Esophagus squamous epithelium (tissue), 5 donors: ENCODE measurements at regions not wholly inside any gene's neighbourhood (a gene's known extent, or its start where the extent isn't known, plus 50 kb on each side); places are given as distances from the start of the nearest gene placed in this dataset.

Source experiments
- DNase-seq: peaks from one replicate; lab custom pipeline; 2025; lab: John Stamatoyannopoulos, UW
- H3K27ac ChIP-seq, 4 donors: fragments of 200-600 bp; sonication (generic); one replicate each; pipeline ENCODE4 v1.5.1; 2016 to 2019; ENCODE audit warnings: mild to moderate bottlenecking in 1 of 4
- H3K27me3 ChIP-seq, 4 donors: fragments of 200-600 bp; sonication (generic); 1 replicate in 3 of 4; 2 replicates in 1 of 4; pipeline versions ENCODE4 v1.5.1 to v1.6.0; 2017 to 2021; ENCODE audit warnings: antibody characterized with exemption in 1 of 4
- H3K36me3 ChIP-seq, 3 donors: fragments of 200-600 bp; sonication (generic); one replicate each; pipeline ENCODE4 v1.5.1; 2016 to 2019
- H3K4me1 ChIP-seq, 3 donors: fragments of 200-600 bp; sonication (generic); one replicate each; pipeline ENCODE4 v1.5.1; 2017 to 2019
- H3K4me3 ChIP-seq, 4 donors: fragments of 200-600 bp; sonication (generic); 1 replicate in 3 of 4; 2 replicates in 1 of 4; pipeline ENCODE4 v1.5.1; 2016 to 2019; ENCODE audit warnings: mild to moderate bottlenecking in 2 of 4, moderate library complexity in 1 of 4
- H3K9me3 ChIP-seq, 3 donors: fragments of 200-600 bp; sonication (generic); one replicate each; pipeline ENCODE4 v1.5.1; 2016 to 2019
- POLR2A ChIP-seq, 4 donors: fragments of 450-650 bp; IDR thresholded peaks; one replicate each; pipeline ENCODE4 v1.6.1; 2017; ENCODE audit warnings: antibody characterized with exemption in 4 of 4, mild to moderate bottlenecking in 4 of 4, moderate library complexity in 3 of 4
- WGBS, 2 donors: methylation state at CpG; one replicate each; pipeline ENCODE4 v1.1.5; 2018; 5-methylcytosine and 5-hydroxymethylcytosine counted together
- intact Hi-C: fragments of 100-400 bp; cut with DNase I; formaldehyde crosslinking; loops from one replicate; pipeline ENCODE4 v1.15.0; 2022
- TF ChIP-seq, protein P1 (sequence below), 6 experiments: fragments of 450-650 bp in 4 of 6; fragments of 200-600 bp in 2 of 6; sonication (generic) in 2 of 6; IDR thresholded peaks; one replicate each; pipeline ENCODE4 v1.5.1; 2016 to 2019; ENCODE audit warnings: antibody characterized with exemption in 6 of 6, mild to moderate bottlenecking in 4 of 6, moderate library complexity in 4 of 6
- donor health status: DM: yes; HTN: yes; CAD: no.

DNA sequence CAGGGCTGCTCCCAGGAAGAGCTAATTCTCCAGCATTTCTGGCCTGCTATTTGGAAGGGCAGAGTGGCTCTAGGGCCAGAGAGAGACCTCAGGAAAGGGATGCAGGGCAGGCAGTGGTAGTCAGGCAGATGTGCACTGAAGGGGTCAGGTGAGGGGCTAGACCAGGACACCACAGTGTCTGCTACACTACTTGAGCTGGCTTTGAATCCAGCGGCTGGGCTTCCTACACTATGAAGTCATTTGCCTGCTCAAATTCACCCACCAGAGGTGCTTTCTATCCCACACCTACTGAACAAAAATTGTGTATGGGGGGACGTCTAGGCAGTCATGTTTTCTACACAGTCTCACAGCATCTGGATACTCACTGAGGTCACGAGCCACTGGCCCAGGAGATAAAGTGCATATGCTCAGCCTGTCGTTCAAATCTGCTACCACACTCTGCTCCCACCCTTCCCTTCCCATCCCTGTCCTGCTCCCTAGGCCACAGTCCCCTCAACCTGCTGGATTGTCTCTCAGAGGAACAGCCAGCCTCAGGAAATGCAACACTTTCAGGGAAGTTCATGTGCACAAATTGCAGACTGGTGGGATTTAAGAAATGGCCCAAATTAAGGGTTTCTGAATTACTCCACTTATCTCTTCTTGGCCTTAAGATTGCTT lies 49.9 kb upstream of the SLC6A11 start:
- TF ChIP-seq POLR2A (IDR thresholded peaks at IDR 0.05): no peak
- TF ChIP-seq, protein P1, sequence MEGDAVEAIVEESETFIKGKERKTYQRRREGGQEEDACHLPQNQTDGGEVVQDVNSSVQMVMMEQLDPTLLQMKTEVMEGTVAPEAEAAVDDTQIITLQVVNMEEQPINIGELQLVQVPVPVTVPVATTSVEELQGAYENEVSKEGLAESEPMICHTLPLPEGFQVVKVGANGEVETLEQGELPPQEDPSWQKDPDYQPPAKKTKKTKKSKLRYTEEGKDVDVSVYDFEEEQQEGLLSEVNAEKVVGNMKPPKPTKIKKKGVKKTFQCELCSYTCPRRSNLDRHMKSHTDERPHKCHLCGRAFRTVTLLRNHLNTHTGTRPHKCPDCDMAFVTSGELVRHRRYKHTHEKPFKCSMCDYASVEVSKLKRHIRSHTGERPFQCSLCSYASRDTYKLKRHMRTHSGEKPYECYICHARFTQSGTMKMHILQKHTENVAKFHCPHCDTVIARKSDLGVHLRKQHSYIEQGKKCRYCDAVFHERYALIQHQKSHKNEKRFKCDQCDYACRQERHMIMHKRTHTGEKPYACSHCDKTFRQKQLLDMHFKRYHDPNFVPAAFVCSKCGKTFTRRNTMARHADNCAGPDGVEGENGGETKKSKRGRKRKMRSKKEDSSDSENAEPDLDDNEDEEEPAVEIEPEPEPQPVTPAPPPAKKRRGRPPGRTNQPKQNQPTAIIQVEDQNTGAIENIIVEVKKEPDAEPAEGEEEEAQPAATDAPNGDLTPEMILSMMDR (IDR thresholded peaks at IDR 0.05): no peak
- H3K27me3 ChIP-seq: peaks cover 0 to 78% (median 0%) of the 10 kb centered on the region in 4 donors
- intact Hi-C loops: loop anchor here (10.0 kb wide), 1 partner anchor 179 kb away; no protein-coding TSS in a partner anchor
- H3K27ac ChIP-seq: no peak overlapping the region
- WGBS, 2 donors: 54 to 59% methylated on average over 3 to 4 of the region's 4 CpGs
- no peak overlapping the region for H3K4me3 ChIP-seq
- no peaks in the 10 kb centered on the region for H3K9me3 ChIP-seq
- no peaks in the 10 kb centered on the region for H3K4me1 ChIP-seq
- H3K36me3 ChIP-seq: no peaks in the 10 kb centered on the region
- no peak for DNase-seq
